HG02623 (cell line): ENCODE measurements at regions not wholly inside any gene's neighbourhood (a gene's known extent, or its start where the extent isn't known, plus 50 kb on each side); places are given as distances from the start of the nearest gene placed in this dataset.
A peak's percentile ranks its signal among the peaks of the same experiment; 100 is the strongest.
"Not testable (repeated sequence)": the region's sequence is repeated elsewhere in the genome, so short reads cannot be mapped to it uniquely, and the experiment has no call there.

ENCODE experiments used
- ATAC-seq: cut with Tn5 transposase; IDR thresholded peaks from one replicate; pipeline ENCODE4 v1.9.1; 2021; ENCODE audit warnings: moderate library complexity; ENCODE audit not compliant: unreplicated experiment

DNA sequence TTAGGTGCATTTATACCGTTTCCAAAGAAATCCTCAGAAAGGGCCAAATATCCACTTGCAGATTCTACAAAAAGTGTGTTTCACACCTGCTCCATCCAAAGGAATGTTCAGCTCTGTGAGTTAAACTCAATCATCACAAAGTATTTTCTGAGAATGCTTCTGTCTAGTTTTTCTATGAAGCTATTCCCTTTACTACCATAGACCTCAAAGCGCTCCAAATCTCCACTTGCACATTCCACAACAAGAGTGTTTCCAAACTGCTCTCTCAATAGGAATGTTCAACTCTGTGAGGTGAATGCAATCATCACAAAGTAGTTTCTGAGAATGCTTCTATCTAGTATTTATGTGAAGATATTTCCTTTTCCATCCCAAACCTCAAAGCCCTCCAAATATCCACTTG is 412.7 kb upstream of the WSB1 start:
- not testable (repeated sequence) for ATAC-seq

DNA sequence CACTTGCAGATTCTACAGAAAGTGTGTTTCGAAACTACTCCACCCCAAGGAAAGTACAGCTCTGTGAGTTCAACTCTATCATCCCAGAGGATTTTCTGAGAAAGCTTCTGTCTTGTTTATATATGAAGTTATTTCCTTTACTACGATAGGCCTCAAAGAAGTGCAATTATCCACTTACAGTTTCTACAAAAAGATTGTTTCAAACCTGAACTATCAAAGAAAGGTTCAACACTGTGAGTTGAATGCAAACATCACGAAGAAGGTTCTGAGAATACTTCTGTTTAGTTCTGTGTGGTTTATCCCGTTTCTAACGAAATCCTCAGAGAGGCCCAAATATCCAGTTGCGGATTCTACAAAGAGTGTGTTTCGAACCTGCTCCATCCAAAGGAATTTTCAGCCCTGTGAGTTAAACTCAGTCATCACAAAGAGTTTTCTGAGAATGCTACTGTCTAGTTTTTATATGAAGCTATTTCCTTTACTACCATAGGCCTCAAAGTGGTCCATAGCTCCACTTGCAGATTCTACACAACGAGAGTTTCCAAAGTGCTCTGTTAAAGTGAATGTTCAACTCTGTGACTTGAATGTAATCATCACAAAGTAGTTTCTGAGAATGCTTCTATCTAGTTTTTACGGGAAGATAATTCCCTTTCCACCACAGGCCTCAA is 411.7 kb upstream of the WSB1 start:
- ATAC-seq, result peak; percentile 61

DNA sequence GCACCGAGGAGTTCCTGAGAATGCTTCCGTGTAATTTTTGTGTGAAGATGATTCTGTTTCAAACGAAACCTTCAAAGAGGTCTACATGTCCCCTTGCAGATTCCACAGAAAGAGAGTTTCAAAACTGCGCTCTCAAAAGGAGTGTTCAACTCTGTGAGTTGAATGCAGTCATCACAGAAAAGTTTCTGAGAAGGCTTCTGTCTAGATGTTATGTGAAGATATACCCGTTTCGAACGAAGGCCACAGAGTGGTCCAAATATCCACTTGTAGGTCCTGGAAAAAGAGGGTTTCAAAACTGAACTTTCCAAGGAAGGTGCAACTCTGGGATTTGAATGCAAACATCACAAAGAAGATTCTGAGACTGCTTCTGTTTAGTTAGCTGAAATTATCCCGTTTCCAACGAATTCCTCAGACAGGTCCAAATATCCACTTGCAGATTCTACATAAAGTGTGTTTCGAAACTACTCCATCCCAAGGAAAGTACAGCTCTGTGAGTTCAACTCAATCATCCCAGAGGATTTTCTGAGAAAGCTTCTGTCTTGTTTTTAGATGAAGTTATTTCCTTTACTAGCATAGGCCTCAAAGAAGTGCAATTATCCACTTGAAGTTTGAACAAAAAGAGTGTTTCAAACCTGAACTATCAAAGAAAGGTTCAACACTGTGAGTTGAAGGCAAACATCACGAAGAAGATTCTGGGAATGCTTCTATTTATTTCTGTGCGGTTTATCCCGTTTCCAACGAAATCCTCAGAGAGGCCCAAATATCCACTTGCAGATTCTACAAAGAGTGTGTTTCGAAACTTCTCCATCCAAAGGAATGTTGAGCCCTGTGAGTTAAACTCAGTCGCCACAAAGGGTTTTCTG is 409.8 kb upstream of the WSB1 start:
- ATAC-seq, result not testable (repeated sequence)

DNA sequence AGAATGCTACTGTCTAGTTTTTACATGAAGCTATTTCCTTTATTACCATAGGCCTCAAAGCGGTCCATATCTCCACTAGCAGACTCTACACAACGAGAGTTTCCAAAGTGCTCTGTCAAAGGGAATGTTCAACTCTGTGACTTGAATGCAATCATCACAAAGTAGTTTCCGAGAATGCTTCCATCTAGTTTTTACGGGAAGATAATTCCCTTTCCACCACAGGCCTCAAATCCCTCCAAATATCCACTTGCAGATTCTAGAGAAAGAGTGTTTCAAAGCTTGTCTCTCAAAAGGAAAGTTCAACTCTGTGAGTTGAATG is 409.2 kb upstream of the WSB1 start:
- not testable (repeated sequence) for ATAC-seq

DNA sequence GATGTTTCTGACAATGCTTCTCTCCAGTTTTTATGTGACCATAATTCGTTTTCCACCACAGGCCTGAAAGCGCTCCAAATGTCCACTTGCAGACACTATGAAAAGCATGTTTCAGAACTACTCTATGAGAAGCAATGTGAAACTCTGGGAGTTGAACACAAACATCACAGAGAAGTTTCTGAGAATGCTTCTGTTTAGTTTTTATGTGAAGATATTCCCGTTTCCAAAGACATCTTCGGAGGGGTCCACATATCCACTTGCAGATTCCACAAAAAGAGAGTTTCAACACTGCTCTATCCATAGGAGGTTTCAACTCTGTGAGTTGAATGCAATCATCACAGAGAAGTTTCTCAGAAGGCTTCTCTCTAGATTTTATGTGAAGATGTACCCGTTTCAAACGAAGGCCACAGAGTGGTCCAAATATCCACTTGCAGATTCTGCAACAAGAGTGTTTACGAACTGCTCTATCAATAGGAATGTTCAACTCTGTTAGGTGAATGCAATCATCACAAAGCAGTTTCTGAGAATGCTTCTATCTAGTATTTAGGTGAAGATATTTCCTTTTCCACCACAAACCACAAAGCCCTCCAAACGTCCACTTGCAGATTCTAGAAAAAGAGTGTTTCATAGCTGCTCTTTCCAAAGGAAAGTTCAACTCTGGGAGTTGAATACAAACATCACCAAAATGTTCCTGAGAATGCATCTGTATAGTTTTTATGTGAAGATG is 408.5 kb upstream of the WSB1 start:
- not testable (repeated sequence) for ATAC-seq
